Keratinocyte (primary cell): ENCODE measurements at regions not wholly inside any gene's neighbourhood (a gene's known extent, or its start where the extent isn't known, plus 50 kb on each side); places are given as distances from the start of the nearest gene placed in this dataset.

Experiments used
- DNase-seq: peaks from one replicate; pipeline ENCODE4 v3.0.0-alpha.2; 2011; ENCODE audit warnings: low read depth, missing footprints, low spot score
- FAIRE-seq: peaks from 2 replicates; lab custom pipeline; 2011; peaks lifted over from hg19 to GRCh38; lab: Jason Lieb, UNC
- H2AFZ ChIP-seq: 2 replicates; pipeline ENCODE4 v1.6.0; 2012; ENCODE audit warnings: low read length, control low read depth, inconsistent platforms; ENCODE audit not compliant: control insufficient read depth
- H3K27ac ChIP-seq: 2 replicates; pipeline ENCODE4 v1.5.1; 2011; ENCODE audit warnings: low read length; ENCODE audit not compliant: control insufficient read depth, insufficient read depth
- H3K27me3 ChIP-seq: 3 replicates; pipeline ENCODE4 v1.6.0; 2011; ENCODE audit warnings: low read length; ENCODE audit not compliant: control insufficient read depth, insufficient read depth; ENCODE audit errors: extremely low read depth
- H3K36me3 ChIP-seq, 2 experiments: 2 replicates in 1 of 2; 3 replicates in 1 of 2; pipeline ENCODE4 v1.5.1; 2011; ENCODE audit warnings: low read length in 2 of 2, mild to moderate bottlenecking in 1 of 2; ENCODE audit not compliant: control insufficient read depth in 2 of 2, insufficient read depth in 2 of 2; ENCODE audit errors: extremely low read depth in 1 of 2
- H3K4me1 ChIP-seq: 3 replicates; pipeline ENCODE4 v1.5.1; 2011; ENCODE audit warnings: low read length; ENCODE audit not compliant: control insufficient read depth, insufficient read depth; ENCODE audit errors: extremely low read depth
- H3K4me2 ChIP-seq: 3 replicates; pipeline ENCODE4 v1.6.0; 2011; ENCODE audit warnings: low read depth, low read length; ENCODE audit not compliant: control insufficient read depth, insufficient read depth; ENCODE audit errors: extremely low read depth
- H3K4me3 ChIP-seq, 3 experiments: fragments of 200-600 bp in 1 of 3; sonication (generic) in 1 of 3; 2 replicates in 2 of 3; 3 replicates in 1 of 3; pipeline ENCODE4 v1.5.1; 2011 to 2016; ENCODE audit warnings: low read length in 3 of 3, mild to moderate bottlenecking in 3 of 3, control low read depth in 2 of 3, inconsistent platforms in 1 of 3, low read depth in 1 of 3, mixed read lengths in 1 of 3, mixed run types in 1 of 3, moderate library complexity in 1 of 3; ENCODE audit not compliant: control insufficient read depth in 2 of 3, insufficient read depth in 2 of 3; ENCODE audit errors: extremely low read depth in 1 of 3
- H3K79me2 ChIP-seq: 2 replicates; pipeline ENCODE4 v1.6.0; 2012; ENCODE audit warnings: low read length; ENCODE audit not compliant: control insufficient read depth, insufficient read depth
- H3K9ac ChIP-seq: 3 replicates; pipeline ENCODE4 v1.6.0; 2011; ENCODE audit warnings: low read length; ENCODE audit not compliant: control insufficient read depth, insufficient read depth; ENCODE audit errors: extremely low read depth
- H3K9me1 ChIP-seq: 3 replicates; pipeline ENCODE4 v1.6.0; 2011; ENCODE audit warnings: low read length; ENCODE audit not compliant: control insufficient read depth, insufficient read depth; ENCODE audit errors: extremely low read depth
- H3K9me3 ChIP-seq: 2 replicates; pipeline ENCODE4 v1.5.1; 2012; ENCODE audit warnings: low read depth, low read length; ENCODE audit not compliant: control insufficient read depth
- H4K20me1 ChIP-seq: 3 replicates; pipeline ENCODE4 v1.6.0; 2011; ENCODE audit warnings: low read length; ENCODE audit not compliant: control insufficient read depth, insufficient read depth; ENCODE audit errors: extremely low read depth
- EZH2 ChIP-seq: IDR thresholded peaks from one replicate; pipeline ENCODE4 v1.6.1; 2012; ENCODE audit warnings: inconsistent platforms, mild to moderate bottlenecking, low read length, moderate library complexity
- dilution Hi-C: fragments of 300-500 bp; cut with MboI; formaldehyde crosslinking; loops from one replicate; pipeline ENCODE4 v1.7.0; 2020; ENCODE audit warnings: low sequenced_read_pairs; ENCODE audit not compliant: extremely low pct_ligation_motif_present
- TF ChIP-seq, protein P1 (sequence below), 3 experiments: IDR thresholded peaks in 1 of 3; conservative IDR thresholded peaks in 1 of 3; optimal IDR thresholded peaks in 1 of 3; 2 replicates in 2 of 3; 3 replicates in 1 of 3; pipeline versions ENCODE3 to v1.5.1; 2011; ENCODE audit warnings: low read length in 3 of 3, mild to moderate bottlenecking in 3 of 3, moderate library complexity in 2 of 3, control low read depth in 1 of 3, inconsistent platforms in 1 of 3; ENCODE audit not compliant: insufficient read depth in 2 of 3; ENCODE audit errors: extremely low read depth in 1 of 3

DNA sequence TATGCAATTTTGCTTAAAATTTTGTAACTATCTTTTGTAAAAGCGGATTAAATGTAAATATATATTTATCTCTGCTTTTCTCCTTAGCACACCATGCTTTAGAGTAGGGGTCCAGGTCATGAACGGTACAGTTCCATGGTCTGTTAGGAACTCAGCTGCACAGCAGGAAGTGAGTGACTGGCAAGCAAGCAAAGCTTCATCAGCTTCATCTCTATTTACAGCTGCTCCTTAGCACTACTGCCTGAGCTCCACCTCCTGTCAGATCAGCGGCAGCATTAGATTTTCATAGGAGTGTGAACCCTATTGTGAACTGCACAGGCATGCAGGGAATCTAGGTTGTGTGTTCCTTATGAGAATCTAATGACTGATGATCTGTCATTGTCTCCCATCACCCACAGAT is 959.0 kb upstream of the SLC39A10 start:
- no peaks in the 10 kb centered on the region for H3K79me2 ChIP-seq
- H3K27ac ChIP-seq: no peak overlapping the region
- H2AFZ ChIP-seq: no peak overlapping the region
- no peak for TF ChIP-seq EZH2
- TF ChIP-seq, protein P1, sequence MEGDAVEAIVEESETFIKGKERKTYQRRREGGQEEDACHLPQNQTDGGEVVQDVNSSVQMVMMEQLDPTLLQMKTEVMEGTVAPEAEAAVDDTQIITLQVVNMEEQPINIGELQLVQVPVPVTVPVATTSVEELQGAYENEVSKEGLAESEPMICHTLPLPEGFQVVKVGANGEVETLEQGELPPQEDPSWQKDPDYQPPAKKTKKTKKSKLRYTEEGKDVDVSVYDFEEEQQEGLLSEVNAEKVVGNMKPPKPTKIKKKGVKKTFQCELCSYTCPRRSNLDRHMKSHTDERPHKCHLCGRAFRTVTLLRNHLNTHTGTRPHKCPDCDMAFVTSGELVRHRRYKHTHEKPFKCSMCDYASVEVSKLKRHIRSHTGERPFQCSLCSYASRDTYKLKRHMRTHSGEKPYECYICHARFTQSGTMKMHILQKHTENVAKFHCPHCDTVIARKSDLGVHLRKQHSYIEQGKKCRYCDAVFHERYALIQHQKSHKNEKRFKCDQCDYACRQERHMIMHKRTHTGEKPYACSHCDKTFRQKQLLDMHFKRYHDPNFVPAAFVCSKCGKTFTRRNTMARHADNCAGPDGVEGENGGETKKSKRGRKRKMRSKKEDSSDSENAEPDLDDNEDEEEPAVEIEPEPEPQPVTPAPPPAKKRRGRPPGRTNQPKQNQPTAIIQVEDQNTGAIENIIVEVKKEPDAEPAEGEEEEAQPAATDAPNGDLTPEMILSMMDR (optimal IDR thresholded peaks at IDR 0.05 in 1 of 3, IDR thresholded peaks at IDR 0.05 in 1 of 3, conservative IDR thresholded peaks at IDR 0.05 in 1 of 3; ENCODE audit: extremely low read depth in 1 of 3, insufficient read depth in 2 of 3, low read length in 3 of 3): no peak
- DNase-seq: no peak
- H3K4me1 ChIP-seq: no peaks in the 10 kb centered on the region
- H3K27me3 ChIP-seq: no peaks in the 10 kb centered on the region
- H4K20me1 ChIP-seq: no peaks in the 10 kb centered on the region
- no peaks in the 10 kb centered on the region for H3K9me1 ChIP-seq
- H3K36me3 ChIP-seq: no peaks in the 10 kb centered on the region
- no peak overlapping the region for H3K4me3 ChIP-seq
- H3K4me2 ChIP-seq: no peak overlapping the region
- dilution Hi-C loops: no loop called here
- no peak for FAIRE-seq
- H3K9me3 ChIP-seq: no peaks in the 10 kb centered on the region
- no peak overlapping the region for H3K9ac ChIP-seq

DNA sequence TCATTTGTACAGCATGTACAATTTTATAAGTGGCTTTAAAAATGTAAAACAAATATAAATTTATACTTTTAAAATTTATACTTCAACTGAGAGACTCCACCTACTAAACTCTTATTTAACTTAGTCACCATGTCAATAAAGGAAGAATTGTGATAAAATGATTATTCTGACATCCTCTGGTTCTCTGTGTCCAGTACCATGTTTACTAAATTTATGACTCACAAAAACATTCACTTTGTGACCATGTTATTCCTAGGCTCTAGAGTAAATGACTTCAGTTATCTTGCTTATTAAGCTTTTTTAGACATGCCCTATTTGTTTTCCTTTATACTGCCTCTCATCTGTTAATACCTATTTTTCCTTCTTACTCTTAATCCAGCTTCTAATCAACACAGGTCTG is 959.6 kb upstream of the SLC39A10 start:
- DNase-seq (no peak), FAIRE-seq (no peak)
- no peak for TF ChIP-seq EZH2
- TF ChIP-seq, protein P1 (optimal IDR thresholded peaks at IDR 0.05 in 1 of 3, IDR thresholded peaks at IDR 0.05 in 1 of 3, conservative IDR thresholded peaks at IDR 0.05 in 1 of 3; ENCODE audit: extremely low read depth in 1 of 3, insufficient read depth in 2 of 3, low read length in 3 of 3): no peak
- no peaks in the 10 kb centered on the region for H3K36me3 ChIP-seq
- no peak overlapping the region for H3K4me3 ChIP-seq
- dilution Hi-C loops: no loop called here
- no peak overlapping the region for H2AFZ ChIP-seq
- H3K27ac ChIP-seq: no peak overlapping the region
- H3K9me1 ChIP-seq: no peaks in the 10 kb centered on the region
- no peaks in the 10 kb centered on the region for H4K20me1 ChIP-seq
- no peaks in the 10 kb centered on the region for H3K9me3 ChIP-seq
- H3K4me2 ChIP-seq: no peak overlapping the region
- H3K4me1 ChIP-seq: no peaks in the 10 kb centered on the region
- H3K27me3 ChIP-seq: no peaks in the 10 kb centered on the region
- no peaks in the 10 kb centered on the region for H3K79me2 ChIP-seq
- H3K9ac ChIP-seq: no peak overlapping the region
